ENCODE measurements at regions not wholly inside any gene's neighbourhood (a gene's known extent, or its start where the extent isn't known, plus 50 kb on each side); places are given as distances from the start of the nearest gene placed in this dataset.

- DNase-seq: no peak
Measured at GRCh38 chr14:36083317-36083716, 93.2 kb downstream of the PTCSC3 start.

GRCh38 chr14:36078080-36078479, 98.4 kb downstream of the PTCSC3 start:
- no peak for DNase-seq

- DNase-seq: no peak
Measured at GRCh38 chr14:36076197-36076596, 100.3 kb downstream of the PTCSC3 start.

GRCh38 chr14:36075203-36075602, 101.3 kb downstream of the PTCSC3 start:
- no peak for DNase-seq

- DNase-seq: no peak
Measured at GRCh38 chr14:36070720-36071043, 105.8 kb downstream of the PTCSC3 start.

- DNase-seq: peak in 51 of 56 donors; percentile 2 to 78 (median 42)
Measured at GRCh38 chr14:36070031-36070719, 106.3 kb downstream of the PTCSC3 start.

- peak in 34 of 56 donors; percentile 3 to 63 (median 24) for DNase-seq
Measured at GRCh38 chr14:36069535-36069900, 107.0 kb downstream of the PTCSC3 start.

- peak in 6 of 56 donors; percentile 2 to 25 (median 12) for DNase-seq
Measured at GRCh38 chr14:36068777-36069534, 107.6 kb downstream of the PTCSC3 start.

- no peak for DNase-seq
Measured at GRCh38 chr14:36067428-36068187, 108.9 kb downstream of the PTCSC3 start.

- DNase-seq: no peak
Measured at GRCh38 chr14:36066636-36067035, 109.9 kb downstream of the PTCSC3 start.

- DNase-seq: no peak
Measured at GRCh38 chr14:36065831-36066230, 110.7 kb downstream of the PTCSC3 start.

GRCh38 chr14:36059531-36059930, 117.0 kb downstream of the PTCSC3 start:
- no peak for DNase-seq

GRCh38 chr14:36057452-36058116, 118.9 kb downstream of the PTCSC3 start:
- no peak for DNase-seq

GRCh38 chr14:36056845-36057244, 119.7 kb downstream of the PTCSC3 start:
- no peak for DNase-seq

- no peak for DNase-seq
Measured at GRCh38 chr14:36055681-36056225, 120.8 kb downstream of the PTCSC3 start.

GRCh38 chr14:36055052-36055378, 121.5 kb downstream of the PTCSC3 start:
- no peak for DNase-seq

- no peak for DNase-seq
Measured at GRCh38 chr14:36054353-36055051, 122.0 kb downstream of the PTCSC3 start.

- DNase-seq: no peak
Measured at GRCh38 chr14:36052681-36053080, 123.8 kb downstream of the PTCSC3 start.

GRCh38 chr14:36052063-36052462, 124.5 kb downstream of the PTCSC3 start:
- no peak for DNase-seq

GRCh38 chr14:36048667-36049066, 127.9 kb downstream of the PTCSC3 start:
- DNase-seq: no peak

GRCh38 chr14:36047912-36048311, 128.6 kb downstream of the PTCSC3 start:
- DNase-seq: no peak
